ENCODE measurements at regions not wholly inside any gene's neighbourhood (a gene's known extent, or its start where the extent isn't known, plus 50 kb on each side); places are given as distances from the start of the nearest gene placed in this dataset.
"Not testable (repeated sequence)": the region's sequence is repeated elsewhere in the genome, so short reads cannot be mapped to it uniquely, and the experiment has no call there.

DNA sequence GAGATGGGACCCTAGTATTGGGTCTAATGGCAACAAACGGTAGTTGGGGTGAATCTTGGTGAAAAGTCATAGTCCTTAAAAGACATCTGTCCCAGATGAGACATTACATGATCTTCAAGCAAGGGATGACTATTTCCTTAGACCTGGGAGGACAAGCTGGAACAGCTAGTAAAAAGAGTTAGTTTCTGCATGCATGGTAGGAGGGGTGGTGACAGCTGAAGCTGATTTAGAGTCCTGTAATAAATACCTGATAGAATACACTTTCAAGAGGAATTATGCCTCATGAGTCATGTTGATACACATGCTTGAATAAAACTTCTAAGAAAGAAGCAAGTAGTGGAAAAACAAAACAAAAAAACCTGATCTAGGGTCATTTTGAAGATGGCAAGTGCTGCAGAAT, 247.4 kb downstream of the CD109 start:
- ATAC-seq (ENCODE audit: poor library complexity) (no peak), DNase-seq (no peak)
- intact Hi-C loops (cut with DNase I) = no loop called here

DNA sequence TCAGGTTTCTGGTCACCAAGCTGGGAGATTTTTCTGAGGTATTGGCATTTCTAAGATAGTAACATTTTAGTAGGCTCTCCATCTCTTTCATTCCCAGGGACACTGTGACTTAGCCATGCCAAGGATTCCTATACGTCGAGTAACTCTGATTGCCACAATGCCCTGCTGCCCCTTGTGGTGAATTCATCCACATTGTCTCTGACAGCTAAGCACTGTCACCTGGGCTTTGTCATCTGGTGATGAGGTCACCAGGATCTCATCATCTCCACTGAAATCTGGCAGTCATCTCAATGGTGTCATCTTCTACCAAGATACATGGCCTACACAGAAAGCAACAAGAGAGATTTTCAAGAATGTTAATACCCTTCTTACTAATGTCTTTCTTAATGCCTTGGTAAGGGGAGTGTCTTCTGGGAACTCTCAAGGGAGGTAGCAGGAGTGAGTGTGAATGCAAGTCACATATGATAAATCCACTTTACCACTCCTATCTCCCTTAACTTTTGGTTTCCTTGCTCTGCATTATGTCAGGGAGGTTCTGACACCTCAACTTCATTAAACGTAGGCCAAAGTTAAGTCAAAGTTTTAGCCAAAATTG, 246.7 kb downstream of the CD109 start:
- intact Hi-C loops (cut with DNase I) = no loop called here
- ATAC-seq (ENCODE audit: poor library complexity) = no peak
- DNase-seq = no peak

DNA sequence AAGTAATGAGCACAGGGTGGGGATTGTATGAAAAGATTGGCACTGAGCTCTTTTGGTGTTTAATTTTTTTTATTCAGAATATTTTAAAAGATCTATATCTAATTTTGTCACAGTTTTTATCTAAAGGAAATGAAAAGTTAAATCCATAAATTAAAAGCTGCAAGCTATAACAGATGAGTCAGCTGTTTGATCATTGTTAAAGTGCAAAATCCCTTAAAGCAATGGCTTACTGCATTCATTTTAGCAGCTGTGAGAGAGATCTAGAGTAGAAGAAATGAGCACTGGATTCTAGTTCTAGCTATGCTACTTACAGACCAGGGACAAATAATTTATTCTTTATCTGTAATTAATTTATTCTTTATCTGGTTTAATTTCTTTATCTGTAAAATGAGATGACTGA, 245.9 kb downstream of the CD109 start:
- DNase-seq (no peak), ATAC-seq (ENCODE audit: poor library complexity) (no peak)
- intact Hi-C loops (cut with DNase I) = no loop called here

DNA sequence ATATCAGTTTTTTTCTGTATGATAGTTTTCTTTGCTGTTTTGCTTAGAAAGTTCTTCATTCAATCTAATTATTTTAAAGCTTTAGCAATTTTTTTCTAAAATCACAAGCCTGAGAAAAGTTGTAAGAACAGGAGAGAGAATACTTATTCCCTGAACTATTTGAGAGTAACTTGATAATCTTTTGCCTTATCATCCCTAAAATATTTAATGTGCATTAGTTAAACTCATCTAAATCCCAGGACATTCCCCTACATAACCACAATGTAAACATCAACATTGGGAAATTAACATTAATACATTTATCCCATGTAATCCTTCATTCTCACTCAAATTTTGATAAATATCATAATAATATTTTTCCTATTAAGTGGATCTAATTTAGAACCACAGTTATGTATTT, 241.8 kb downstream of the CD109 start:
- no peak for ATAC-seq (ENCODE audit: poor library complexity)
- intact Hi-C loops (cut with DNase I) = no loop called here
- DNase-seq = no peak

DNA sequence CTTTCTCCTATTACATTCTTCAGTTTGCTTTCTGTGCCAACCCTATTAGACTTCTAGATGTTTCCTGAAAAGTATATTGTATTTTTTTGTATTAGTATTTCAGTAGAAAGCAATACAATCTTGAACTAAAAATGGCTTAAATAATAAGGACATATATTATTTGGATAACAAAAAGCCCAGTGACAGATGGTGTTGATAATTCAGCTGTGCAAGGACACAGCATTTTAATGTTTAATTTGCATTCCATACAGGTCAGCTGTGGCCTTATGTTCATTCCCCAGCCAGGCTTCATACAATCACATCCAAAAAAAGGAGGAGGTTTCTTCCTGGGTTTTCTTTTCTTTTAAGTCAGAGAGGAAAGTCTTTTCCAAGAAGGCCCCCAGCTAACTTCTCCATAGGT, 236.9 kb downstream of the CD109 start:
- DNase-seq (no peak), ATAC-seq (ENCODE audit: poor library complexity) (no peak)
- intact Hi-C loops (cut with DNase I) = no loop called here

DNA sequence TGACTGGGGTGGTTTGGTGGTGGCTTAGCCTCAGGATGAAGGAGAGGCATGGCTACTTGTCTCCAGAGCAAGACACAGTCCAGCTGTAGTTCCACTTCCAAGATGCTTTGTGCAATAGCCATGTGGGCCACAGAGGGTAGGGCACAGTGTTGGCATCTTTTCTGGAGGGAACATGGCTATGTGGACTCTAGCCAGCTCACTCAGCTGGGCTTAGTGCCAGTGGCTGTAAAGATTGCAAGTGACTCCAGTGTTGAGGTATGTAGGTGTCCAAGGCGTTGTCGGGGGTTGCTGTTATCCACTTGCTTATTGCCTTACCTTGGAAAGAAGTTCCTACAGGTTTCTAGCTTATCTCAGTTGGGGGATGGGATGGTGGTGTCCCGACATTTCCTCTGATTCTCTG, 233.4 kb downstream of the CD109 start:
- no peak for ATAC-seq (ENCODE audit: poor library complexity)
- intact Hi-C loops (cut with DNase I) = no loop called here
- DNase-seq = no peak

DNA sequence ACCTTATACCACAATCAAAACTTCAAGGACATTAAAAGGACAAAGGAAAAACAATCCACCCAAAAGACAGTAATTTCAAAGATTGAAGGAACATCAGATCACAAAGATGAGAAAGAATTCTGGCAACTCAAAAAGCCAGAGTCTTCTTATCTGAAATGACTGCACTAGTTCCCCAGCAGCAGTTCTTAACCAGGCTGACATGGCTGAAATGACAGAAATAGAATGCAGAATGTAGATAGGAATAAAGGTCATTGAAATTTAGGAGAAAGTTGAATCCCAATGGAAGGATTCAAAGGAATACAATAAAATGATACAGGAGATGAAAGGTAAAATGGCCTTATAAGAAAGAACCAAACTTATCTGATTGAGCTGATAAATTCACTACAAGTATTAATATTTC, 231.4 kb downstream of the CD109 start:
- no peak for DNase-seq
- intact Hi-C loops (cut with DNase I) = no loop called here
- ATAC-seq (ENCODE audit: poor library complexity) = no peak

DNA sequence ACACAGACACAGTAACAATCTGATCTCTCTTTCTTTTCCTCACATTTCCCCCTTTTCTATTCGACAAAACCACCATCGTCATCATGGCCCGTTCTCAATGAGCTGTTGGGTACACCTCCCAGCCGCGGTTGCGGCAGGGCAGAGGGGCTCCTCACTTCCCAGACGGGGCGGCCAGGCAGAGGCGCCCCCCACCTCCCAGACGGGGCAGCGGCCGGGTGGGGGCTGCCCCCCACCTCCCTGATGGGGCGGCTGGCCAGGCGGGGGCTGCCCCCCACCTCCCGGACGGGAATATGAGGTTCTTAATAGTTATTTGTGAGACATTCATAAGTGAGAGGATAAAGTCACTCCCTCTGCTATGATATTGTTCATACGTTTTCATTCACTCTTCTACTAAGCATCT, 229.7 kb downstream of the CD109 start:
- DNase-seq; intact Hi-C loops (cut with DNase I); ATAC-seq (ENCODE audit: poor library complexity): not testable (repeated sequence)

DNA sequence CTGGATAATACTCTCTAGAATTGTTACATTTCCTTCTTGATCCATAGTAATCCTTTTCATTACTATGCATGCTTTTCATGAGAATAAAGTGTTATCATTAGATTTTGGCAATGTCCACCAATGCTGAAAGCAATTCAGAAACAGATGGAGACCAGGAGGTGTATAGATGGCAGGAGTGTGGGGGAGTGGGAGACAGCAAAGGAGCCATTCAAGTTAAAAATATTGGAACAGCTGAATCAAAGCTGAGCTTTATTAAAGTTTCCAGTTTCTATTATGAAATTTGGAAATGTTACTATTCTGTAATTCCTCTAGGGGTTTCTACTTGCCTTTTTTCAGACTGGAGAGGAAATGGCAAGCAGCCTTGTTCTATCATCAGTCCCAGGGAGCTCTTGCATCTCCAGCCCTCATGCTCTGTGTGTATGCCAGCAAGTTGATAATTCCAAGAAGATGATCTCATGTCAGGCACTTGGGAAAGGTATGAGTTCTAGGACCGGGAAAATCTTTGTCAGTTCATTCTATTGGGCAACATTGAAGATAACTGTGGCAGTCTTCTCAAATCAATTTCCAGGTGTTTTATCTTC, 228.0 kb downstream of the CD109 start:
- intact Hi-C loops (cut with DNase I) = no loop called here
- ATAC-seq (ENCODE audit: poor library complexity) (peak; percentile 97), DNase-seq (no peak)

DNA sequence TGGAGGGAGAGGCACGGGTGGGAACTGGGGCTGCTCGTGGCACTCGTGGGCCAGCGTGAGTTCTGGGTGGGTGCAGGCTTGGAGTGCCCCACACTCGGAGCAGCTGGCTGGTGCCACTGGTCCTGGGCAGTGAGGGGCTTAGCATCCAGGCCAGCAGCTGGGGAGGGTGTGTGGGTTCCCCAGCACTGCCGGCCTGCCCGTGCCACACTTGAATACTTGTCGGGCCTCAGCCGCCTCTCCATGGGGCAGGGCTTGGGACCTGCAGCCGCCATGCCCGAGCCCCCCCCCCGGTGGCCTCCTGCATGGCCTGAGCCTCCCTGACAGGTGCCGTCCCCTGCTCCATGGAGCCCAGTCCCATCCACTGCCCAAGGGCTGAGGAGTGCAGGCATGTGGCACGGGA, 207.2 kb downstream of the CD109 start:
- ATAC-seq (ENCODE audit: poor library complexity) (no peak), DNase-seq (no peak)
- intact Hi-C loops (cut with DNase I) = no loop called here

DNA sequence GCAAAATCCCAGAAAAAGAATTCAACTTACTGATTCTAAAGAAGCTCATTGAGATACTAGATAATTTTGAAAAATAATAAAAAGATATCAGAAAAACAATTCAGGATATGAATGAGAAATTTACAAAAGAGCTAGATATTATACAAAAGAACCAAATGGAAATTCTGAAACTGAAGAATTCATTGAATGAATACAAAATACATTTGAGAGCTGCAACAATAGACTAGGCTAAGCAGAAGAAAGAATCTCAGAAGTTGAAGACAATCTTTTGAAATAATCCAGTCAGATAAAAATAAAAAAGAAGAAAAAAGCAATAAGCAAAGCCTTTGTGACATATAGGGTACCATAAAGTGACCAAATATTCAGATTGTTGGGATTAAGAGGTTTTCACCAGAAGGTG, 206.0 kb downstream of the CD109 start:
- ATAC-seq (ENCODE audit: poor library complexity) (no peak), DNase-seq (no peak)
- intact Hi-C loops (cut with DNase I) = no loop called here

DNA sequence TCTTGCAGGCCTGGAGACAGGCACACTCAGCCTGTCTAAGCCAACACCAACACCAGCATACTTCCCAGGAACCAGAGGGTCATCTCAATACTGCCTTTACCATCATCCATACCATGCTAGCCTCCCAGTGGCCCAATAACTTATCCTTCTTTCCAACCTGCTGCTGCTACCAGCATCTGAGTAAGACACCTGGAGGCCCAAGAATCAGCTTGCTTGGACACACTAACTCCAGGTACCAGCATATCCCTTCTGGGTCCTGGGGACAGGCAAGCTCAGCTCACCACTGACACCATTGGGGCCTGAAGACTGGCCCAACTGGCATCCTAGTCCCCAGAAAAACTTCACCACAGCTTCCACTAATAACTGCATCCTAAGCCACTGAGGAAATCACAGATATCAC, 205.3 kb downstream of the CD109 start:
- intact Hi-C loops (cut with DNase I) = no loop called here
- ATAC-seq (ENCODE audit: poor library complexity) (no peak), DNase-seq (no peak)

DNA sequence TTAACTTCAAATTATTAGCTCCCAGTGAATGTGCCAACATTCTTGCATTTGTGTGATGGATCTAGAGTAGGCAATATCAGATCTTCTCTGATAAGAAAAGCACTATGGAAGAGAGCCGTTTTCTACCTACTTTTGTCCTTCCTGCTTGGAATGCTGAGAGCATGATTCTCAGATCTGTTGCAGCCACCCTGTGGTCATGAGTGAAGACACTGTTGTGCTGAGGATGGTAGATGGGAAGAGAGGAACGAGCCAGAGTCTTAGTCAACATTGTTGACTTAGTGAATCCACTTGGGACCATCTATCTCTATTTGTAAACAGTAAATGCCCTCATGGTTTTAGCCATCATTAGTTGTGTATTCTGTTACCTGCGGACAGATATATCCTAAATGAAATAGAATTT, 202.6 kb downstream of the CD109 start:
- intact Hi-C loops (cut with DNase I) = no loop called here
- no peak for ATAC-seq (ENCODE audit: poor library complexity)
- no peak for DNase-seq

DNA sequence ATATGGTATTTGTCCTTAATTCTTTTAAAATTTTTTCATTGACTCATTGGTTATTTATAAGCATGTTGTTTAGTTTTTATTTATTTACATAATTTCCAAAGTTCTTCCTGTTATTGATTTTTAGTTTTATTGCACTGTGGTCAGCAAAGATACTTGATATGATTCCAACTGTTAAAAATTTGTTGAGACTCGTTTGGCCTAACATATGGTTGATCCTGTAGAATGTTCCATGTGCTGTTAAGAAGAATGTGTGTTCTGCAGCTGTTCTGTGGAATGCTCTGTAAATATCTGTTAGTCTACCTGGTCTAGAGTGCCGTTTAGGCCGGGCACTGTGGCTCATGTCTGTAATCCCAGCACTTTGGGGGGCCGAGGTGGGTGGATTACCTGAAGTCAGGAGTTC, 197.7 kb downstream of the CD109 start:
- intact Hi-C loops (cut with DNase I) = no loop called here
- ATAC-seq (ENCODE audit: poor library complexity) (no peak), DNase-seq (no peak)

DNA sequence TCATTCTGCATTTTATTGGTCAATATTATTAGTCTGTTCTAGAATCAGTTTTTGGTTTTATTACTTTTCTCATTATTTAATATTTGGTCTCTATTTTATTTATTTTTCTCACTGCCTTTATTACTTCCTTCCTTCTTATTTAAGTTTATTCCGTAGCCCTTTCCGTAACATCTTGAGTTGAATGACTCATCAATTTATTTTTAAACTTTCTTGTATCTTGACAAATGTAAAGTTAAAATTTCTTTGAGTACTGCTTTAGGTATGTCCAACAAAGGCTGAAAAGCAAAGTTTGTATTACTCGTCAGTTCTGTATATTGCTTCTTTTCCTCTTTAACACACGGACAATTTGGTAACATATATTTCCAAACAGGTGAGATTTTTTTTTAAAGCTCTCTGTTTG, 192.0 kb downstream of the CD109 start:
- ATAC-seq (ENCODE audit: poor library complexity) (no peak), DNase-seq (no peak)
- intact Hi-C loops (cut with DNase I) = no loop called here

DNA sequence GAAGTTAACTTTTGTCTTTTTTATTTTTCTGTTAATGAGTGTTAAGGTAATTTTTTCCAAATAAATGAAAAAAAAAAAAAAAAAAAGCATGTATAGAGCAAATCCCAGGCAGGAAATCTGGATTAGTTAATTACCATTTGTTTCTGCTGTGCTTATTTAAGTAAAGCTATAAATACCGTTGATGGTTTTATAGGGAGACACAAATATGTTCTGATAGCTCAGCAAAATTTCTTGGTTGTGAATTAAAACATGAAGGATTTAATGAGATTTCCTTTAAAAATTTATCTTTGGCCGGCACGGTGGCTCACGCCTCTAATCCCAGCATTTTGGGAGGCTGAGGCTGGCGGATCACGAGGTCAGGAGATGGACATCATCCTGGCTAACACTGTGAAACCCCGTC, 189.4 kb downstream of the CD109 start:
- intact Hi-C loops (cut with DNase I) = no loop called here
- no peak for DNase-seq
- ATAC-seq (ENCODE audit: poor library complexity) = no peak

DNA sequence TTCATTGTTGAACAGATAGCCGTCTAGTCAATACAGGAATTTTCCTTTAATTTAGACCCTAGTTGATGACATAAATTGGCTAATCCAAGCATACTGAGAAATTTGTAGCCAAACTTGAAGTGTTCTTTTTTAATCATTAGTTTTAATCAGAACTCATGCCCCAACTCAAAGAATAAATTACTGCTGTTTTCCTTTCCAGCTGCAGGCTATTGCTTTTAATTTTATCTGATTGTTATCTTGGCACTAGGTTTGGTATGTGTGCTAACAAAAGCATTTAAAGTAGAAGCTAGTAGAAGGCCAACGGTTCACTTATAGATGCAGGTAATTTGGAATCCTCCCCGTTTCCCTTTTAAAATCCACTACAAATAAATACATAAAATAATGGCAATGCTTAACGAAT, 188.5 kb downstream of the CD109 start:
- DNase-seq (no peak), ATAC-seq (ENCODE audit: poor library complexity) (no peak)
- intact Hi-C loops (cut with DNase I) = no loop called here

DNA sequence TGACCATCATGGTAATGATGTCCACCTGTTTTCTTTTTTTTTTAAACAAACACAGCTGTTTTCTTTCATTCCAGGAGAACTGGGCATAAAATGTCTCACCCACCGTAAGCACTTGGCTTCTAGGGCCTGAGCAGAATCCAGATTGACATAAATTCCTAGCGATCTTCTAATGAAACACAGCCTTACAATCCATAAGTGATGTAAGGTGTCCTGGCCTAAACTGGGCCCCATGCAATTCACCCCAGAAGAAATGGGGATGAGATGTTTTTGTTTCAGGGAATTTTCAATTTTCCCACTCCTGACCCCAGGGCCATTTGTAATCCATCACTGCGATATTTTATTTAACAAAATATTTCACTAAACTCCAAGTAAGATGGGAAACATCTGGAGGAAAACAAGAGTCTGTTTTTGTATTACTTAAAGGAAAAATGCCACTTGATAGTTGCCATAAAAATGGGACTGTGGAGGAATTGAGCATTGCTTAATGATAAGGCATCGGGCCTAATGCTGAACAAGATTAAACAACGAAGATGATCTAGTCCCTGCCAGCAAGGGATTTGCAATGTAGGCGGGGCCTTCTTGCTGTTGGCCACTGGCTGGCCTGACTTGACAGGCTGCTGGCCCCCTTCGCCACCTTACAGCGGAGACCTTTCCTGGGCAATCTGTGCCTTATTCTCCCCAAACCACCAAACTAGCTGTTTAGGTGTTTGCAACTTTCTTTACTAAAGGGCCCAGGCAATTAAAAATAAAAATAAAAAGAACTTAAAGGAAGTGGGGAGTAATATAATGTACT, 183.7 kb downstream of the CD109 start:
- intact Hi-C loops (cut with DNase I) = no loop called here
- ATAC-seq (ENCODE audit: poor library complexity) = peak; percentile 15
- no peak for DNase-seq

DNA sequence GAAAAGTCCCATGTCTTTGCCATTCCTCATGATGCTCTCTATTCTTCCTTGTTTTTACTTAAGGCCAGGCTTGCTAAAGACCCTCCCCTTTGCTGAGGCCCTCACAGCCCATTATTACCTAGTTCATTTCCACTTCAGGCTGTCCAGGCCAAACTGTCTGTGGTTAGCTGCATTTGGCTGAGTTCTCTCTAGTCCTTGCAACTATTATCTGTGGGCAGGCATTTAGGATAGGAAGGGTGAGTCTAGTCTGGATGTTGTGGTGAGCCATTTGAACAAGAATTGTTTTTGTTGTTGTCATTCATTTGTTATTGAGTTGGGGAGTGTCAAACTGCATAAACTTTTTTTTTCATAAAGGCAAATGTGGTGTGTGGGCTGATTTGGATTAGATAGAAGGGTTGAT, 182.4 kb downstream of the CD109 start:
- ATAC-seq (ENCODE audit: poor library complexity) (no peak), DNase-seq (no peak)

More for the DNA sequence above, 182.4 kb downstream of the CD109 start:
- intact Hi-C loops (cut with DNase I) = no loop called here
